SK-N-SH treated with all-trans-retinoic acid at 6 μM for 48 hours (cell line): ENCODE measurements at regions not wholly inside any gene's neighbourhood (a gene's known extent, or its start where the extent isn't known, plus 50 kb on each side); places are given as distances from the start of the nearest gene placed in this dataset.

Source experiments
- ARNTL ChIP-seq: fragments of 450-650 bp; formaldehyde crosslinking; IDR thresholded peaks from 2 replicates; pipeline ENCODE4 v1.5.0; 2020; ENCODE audit warnings: low read depth, mild to moderate bottlenecking, moderate library complexity, borderline replicate concordance
- CSRNP3 ChIP-seq: fragments of 250-450 bp; sonication (Bioruptor Pico); IDR thresholded peaks from 2 replicates; pipeline ENCODE4 v1.5.1; 2021; ENCODE audit warnings: mild to moderate bottlenecking, moderate library complexity
- TCF4 ChIP-seq: fragments of 250-450 bp; sonication (Bioruptor Pico); IDR thresholded peaks from 2 replicates; pipeline ENCODE4 v1.8.0; 2021; ENCODE audit warnings: mild to moderate bottlenecking, moderate library complexity, borderline replicate concordance
- TSHZ2 ChIP-seq: fragments of 250-450 bp; sonication (Bioruptor Pico); IDR thresholded peaks from 2 replicates; pipeline ENCODE4 v1.5.0; 2020; ENCODE audit warnings: mild to moderate bottlenecking, moderate library complexity
- ZNF565 ChIP-seq: fragments of 450-650 bp; formaldehyde crosslinking; conservative IDR thresholded peaks from 2 replicates; pipeline ENCODE4 v1.5.0; 2020; ENCODE audit warnings: low read depth, mild to moderate bottlenecking, moderate library complexity

GRCh38 chr15:69963385-69963784, 134.3 kb downstream of the TLE3 start:
- TF ChIP-seq TCF4 (CRISPR knock-in tag): no peak
- no peak for TF ChIP-seq ZNF565
- TF ChIP-seq CSRNP3 (CRISPR knock-in tag): no peak
- no peak for TF ChIP-seq TSHZ2 (CRISPR knock-in tag)
- TF ChIP-seq ARNTL (CRISPR knock-in tag): no peak
